HL-60 (cell line): ENCODE measurements at regions not wholly inside any gene's neighbourhood (a gene's known extent, or its start where the extent isn't known, plus 50 kb on each side); places are given as distances from the start of the nearest gene placed in this dataset.

Experiments
- POLR2AphosphoS5 ChIP-seq: IDR thresholded peaks from 2 replicates; pipeline ENCODE4 v1.6.1; 2012; ENCODE audit warnings: low read depth
- TF ChIP-seq, protein P1 (sequence below): IDR thresholded peaks from one replicate; pipeline ENCODE4 v1.5.1; 2011; ENCODE audit warnings: low read length, control low read depth, inconsistent platforms; ENCODE audit not compliant: insufficient read depth
- TF ChIP-seq, protein P2 (sequence below): IDR thresholded peaks from 2 replicates; pipeline ENCODE4 v1.6.1; 2012; ENCODE audit warnings: low read depth; ENCODE audit not compliant: insufficient replicate concordance

DNA sequence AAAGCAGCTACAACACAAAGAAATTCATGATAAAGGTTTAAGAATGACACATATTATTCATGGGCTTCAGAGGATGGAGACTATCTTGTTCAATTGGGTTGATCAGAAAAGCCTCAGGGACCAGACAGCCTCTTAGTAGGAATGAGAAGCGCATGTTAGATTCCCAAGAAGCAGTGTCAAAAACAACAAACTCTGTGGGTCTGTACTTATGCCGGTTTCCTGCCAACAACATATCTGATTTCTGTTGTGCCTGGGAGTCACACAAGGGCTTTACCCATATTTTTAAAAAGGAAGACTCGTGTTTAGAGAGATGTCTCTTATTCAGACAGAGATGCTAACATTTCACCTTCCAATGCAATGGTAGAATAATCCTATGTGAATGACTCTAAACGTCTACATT is 2180.6 kb upstream of the CELF4 start:
- TF ChIP-seq, protein P1, sequence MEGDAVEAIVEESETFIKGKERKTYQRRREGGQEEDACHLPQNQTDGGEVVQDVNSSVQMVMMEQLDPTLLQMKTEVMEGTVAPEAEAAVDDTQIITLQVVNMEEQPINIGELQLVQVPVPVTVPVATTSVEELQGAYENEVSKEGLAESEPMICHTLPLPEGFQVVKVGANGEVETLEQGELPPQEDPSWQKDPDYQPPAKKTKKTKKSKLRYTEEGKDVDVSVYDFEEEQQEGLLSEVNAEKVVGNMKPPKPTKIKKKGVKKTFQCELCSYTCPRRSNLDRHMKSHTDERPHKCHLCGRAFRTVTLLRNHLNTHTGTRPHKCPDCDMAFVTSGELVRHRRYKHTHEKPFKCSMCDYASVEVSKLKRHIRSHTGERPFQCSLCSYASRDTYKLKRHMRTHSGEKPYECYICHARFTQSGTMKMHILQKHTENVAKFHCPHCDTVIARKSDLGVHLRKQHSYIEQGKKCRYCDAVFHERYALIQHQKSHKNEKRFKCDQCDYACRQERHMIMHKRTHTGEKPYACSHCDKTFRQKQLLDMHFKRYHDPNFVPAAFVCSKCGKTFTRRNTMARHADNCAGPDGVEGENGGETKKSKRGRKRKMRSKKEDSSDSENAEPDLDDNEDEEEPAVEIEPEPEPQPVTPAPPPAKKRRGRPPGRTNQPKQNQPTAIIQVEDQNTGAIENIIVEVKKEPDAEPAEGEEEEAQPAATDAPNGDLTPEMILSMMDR: no peak
- TF ChIP-seq, protein P2, sequence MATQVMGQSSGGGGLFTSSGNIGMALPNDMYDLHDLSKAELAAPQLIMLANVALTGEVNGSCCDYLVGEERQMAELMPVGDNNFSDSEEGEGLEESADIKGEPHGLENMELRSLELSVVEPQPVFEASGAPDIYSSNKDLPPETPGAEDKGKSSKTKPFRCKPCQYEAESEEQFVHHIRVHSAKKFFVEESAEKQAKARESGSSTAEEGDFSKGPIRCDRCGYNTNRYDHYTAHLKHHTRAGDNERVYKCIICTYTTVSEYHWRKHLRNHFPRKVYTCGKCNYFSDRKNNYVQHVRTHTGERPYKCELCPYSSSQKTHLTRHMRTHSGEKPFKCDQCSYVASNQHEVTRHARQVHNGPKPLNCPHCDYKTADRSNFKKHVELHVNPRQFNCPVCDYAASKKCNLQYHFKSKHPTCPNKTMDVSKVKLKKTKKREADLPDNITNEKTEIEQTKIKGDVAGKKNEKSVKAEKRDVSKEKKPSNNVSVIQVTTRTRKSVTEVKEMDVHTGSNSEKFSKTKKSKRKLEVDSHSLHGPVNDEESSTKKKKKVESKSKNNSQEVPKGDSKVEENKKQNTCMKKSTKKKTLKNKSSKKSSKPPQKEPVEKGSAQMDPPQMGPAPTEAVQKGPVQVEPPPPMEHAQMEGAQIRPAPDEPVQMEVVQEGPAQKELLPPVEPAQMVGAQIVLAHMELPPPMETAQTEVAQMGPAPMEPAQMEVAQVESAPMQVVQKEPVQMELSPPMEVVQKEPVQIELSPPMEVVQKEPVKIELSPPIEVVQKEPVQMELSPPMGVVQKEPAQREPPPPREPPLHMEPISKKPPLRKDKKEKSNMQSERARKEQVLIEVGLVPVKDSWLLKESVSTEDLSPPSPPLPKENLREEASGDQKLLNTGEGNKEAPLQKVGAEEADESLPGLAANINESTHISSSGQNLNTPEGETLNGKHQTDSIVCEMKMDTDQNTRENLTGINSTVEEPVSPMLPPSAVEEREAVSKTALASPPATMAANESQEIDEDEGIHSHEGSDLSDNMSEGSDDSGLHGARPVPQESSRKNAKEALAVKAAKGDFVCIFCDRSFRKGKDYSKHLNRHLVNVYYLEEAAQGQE: no peak
- TF ChIP-seq POLR2AphosphoS5: no peak
